Mesodermal cell (in vitro differentiated cells): ENCODE measurements at regions not wholly inside any gene's neighbourhood (a gene's known extent, or its start where the extent isn't known, plus 50 kb on each side); places are given as distances from the start of the nearest gene placed in this dataset.

Source experiments
- H3K27ac ChIP-seq: 2 replicates; pipeline ENCODE4 v1.7.0; 2013; ENCODE audit warnings: mild to moderate bottlenecking, low read depth, low read length, moderate library complexity; ENCODE audit not compliant: severe bottlenecking
- H3K36me3 ChIP-seq: 2 replicates; pipeline ENCODE4 v1.7.1; 2013; ENCODE audit warnings: mild to moderate bottlenecking, low read length, moderate library complexity; ENCODE audit not compliant: control insufficient read depth, insufficient read depth
- H3K4me1 ChIP-seq: one replicate; pipeline ENCODE4 v1.7.1; 2013; ENCODE audit warnings: mild to moderate bottlenecking, low read length; ENCODE audit not compliant: insufficient read depth, control insufficient read depth, poor library complexity, severe bottlenecking
- H3K4me3 ChIP-seq: 2 replicates; pipeline ENCODE4 v1.7.0; 2013; ENCODE audit warnings: low read length, control low read depth, mild to moderate bottlenecking; ENCODE audit not compliant: insufficient read depth, poor library complexity, severe bottlenecking; ENCODE audit errors: extremely low read depth
- H3K9me3 ChIP-seq: 2 replicates; pipeline ENCODE4 v1.7.1; 2013; ENCODE audit warnings: mild to moderate bottlenecking, low read length, moderate library complexity; ENCODE audit not compliant: control insufficient read depth
- WGBS, 2 experiments: methylation state at CpG; one replicate each; pipeline ENCODE4 v1.1.5; 2013; ENCODE audit warnings: missing lambda C conversion rate in 2 of 2; ENCODE audit not compliant: insufficient coverage in 2 of 2; 5-methylcytosine and 5-hydroxymethylcytosine counted together

DNA sequence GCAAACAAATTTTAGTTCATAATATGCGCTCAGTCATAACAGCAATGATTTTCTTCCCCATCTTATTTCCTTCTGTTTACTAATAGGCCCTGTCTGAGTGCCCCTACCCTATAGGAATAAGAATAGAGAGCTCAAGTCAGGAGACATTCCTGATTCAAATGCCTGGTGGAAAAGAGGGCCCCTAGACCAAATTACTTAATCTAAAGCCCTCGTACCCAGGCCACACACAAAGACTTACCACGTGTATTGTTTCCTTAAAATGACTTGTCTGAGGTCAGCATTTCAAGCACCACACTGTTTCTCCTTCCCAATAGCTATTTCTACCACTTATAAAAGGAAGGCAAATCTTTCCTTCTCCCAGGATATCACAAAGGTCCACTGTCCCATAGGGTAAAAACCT lies 314.9 kb upstream of the TMTC1 start:
- Histone ChIP-seq H3K27ac (no peak overlapping the region), H3K9me3 (no peaks in the 10 kb centered on the region), H3K36me3 (no peaks in the 10 kb centered on the region), H3K4me1 (no peaks in the 10 kb centered on the region), H3K4me3 (no peak overlapping the region)
- WGBS, 2 experiments: 8 to 48% methylated on average over 2 to 3 of the region's 3 CpGs

DNA sequence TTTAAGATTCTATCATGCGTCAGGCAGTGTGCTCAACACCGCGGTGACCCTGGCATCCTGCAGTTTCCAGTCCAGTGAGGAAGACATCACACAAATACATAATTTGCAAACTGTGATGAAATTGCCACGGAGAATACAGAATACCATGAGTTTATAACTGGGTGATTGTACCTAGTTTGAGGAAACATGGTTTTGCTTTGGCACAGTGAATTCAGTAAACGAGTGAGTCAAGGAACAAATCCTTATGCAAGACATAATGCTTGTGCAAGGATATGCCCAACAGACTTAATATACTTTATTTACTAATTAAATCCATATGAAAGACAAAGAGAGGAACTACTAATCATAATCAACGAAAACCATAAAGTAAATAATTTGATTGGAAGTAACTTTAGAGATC lies 311.8 kb upstream of the TMTC1 start:
- no peaks in the 10 kb centered on the region for H3K36me3 ChIP-seq
- WGBS, 2 experiments: 93% methylated on average over 3 of the region's 6 CpGs; no CpG with 5 or more reads in 1 of the 2 experiments
- H3K9me3 ChIP-seq: no peaks in the 10 kb centered on the region

DNA sequence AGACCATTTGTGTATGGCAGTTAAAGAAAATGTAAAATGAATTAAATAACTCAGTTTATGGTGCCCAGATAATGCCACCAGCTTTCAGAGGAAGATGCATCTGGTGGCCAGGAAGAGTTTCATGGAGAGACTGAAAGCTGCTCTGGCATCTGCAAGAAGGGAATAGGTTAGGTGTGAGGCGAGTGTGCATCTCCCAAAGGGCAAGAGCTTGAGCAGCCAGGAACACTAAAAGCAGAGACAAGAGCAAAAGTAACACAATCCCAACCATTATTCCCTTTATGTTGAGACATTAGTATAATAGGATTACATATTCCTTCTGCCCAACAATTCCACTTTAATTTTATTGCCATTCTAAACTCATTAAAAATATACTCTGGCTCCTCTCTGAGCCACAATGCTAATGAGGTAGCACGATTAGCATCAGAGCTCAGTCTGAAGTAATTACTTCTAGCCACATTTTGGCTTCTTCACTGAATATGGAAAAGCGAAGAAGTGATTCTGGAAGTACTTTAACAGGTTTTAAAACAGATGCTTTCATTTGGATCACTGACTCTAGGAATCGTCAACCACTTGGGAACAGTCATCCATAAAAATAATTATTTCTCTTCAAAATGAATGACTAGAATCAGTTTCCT lies 309.4 kb upstream of the TMTC1 start:
- no peak overlapping the region for H3K27ac ChIP-seq
- no peaks in the 10 kb centered on the region for H3K36me3 ChIP-seq
- 86 to 92% methylated on average over 1 to 2 of the region's 4 CpGs for WGBS, 2 experiments

More for the DNA sequence above, 311.8 kb upstream of the TMTC1 start:
- Histone ChIP-seq H3K4me3 (no peak overlapping the region), H3K4me1 (no peaks in the 10 kb centered on the region), H3K27ac (no peak overlapping the region)

DNA sequence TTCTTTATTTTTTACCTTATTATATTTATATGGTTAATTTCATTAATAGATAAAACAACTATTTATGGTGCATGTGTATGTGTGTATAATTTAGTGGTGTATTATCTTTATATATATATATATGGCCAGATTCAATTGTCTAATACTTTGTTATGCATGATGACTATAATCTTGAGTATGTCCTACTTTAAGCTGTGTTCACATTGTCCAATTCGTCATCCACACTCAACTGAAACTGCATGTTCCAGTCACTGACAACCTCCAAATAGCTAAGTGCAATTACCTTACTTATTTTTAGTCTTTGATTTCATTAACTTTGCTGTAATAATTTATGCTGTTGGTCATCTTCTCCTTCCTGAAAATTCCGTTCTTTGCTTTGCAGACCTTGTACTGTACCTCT lies 306.5 kb upstream of the TMTC1 start:
- WGBS, 2 experiments: 80 to 100% methylated on average over 1 of the region's 2 CpGs
- no peaks in the 10 kb centered on the region for H3K4me1 ChIP-seq
- H3K27ac ChIP-seq: no peak overlapping the region
- no peak overlapping the region for H3K4me3 ChIP-seq
- H3K36me3 ChIP-seq: no peaks in the 10 kb centered on the region
- no peaks in the 10 kb centered on the region for H3K9me3 ChIP-seq

More for the DNA sequence above, 309.4 kb upstream of the TMTC1 start:
- no peaks in the 10 kb centered on the region for H3K4me1 ChIP-seq
- no peaks in the 10 kb centered on the region for H3K9me3 ChIP-seq
- H3K4me3 ChIP-seq: no peak overlapping the region

DNA sequence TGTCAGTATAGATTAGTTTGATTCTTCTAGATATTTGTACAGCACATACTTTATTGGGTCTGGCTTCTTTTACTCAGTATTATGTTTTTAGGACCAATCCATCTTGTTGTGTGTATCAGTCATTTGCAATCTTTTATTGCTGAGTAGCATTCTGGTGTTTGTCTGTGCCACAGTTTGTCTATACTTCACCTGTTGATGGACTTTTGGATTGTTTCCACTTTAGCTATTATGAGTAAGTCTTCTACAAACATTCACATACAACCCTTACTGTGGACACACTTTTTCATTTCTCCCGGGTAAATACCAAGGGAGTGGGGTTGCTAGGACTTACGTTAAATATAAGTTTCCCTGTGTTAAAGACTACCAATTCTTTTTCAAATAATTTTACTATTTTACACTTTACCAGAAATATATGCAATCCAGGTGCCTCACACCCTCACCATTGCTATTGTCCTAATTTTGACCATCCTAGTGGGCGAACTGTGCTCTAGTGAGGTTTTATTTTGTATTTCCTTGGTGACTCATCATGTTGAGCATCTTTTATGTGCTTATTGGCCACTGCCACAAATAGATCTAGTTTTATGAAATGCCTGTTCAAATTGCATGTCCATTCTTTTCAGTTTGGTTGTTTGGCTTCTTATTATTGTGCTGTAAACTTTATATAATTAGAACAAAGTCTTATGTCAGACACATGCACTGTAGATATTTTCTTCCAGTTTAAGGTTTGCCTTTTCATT lies 304.7 kb upstream of the TMTC1 start:
- no peaks in the 10 kb centered on the region for H3K36me3 ChIP-seq
- no CpG with 5 or more reads among the region's 3 CpGs for WGBS, 2 experiments
- no peak overlapping the region for H3K27ac ChIP-seq
- H3K4me1 ChIP-seq: no peaks in the 10 kb centered on the region
- no peaks in the 10 kb centered on the region for H3K9me3 ChIP-seq
- no peak overlapping the region for H3K4me3 ChIP-seq

DNA sequence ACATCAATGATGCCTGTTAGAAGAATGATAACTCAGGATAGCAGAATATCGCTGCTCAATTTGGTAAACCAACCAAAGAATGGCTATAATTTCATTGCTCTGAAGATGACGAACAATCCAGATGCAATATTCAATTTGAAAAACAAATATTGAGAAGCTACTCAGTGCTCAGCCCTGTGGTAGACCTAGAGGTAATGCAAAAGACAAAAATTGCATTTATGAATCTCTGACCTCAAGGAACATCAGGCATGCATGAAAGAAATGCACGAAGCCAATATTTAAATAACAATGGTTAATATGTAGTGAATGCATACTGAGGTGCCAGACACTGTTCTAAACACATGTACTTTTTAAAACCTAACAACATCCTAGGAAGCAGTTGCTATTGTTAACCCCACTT lies 298.6 kb upstream of the TMTC1 start:
- WGBS, 2 experiments: 0% methylated on average over 1 of the region's 3 CpGs; no CpG with 5 or more reads in 1 of the 2 experiments
- no peaks in the 10 kb centered on the region for H3K9me3 ChIP-seq
- no peaks in the 10 kb centered on the region for H3K36me3 ChIP-seq
- H3K4me1 ChIP-seq: no peaks in the 10 kb centered on the region
- H3K27ac ChIP-seq: no peak overlapping the region
- H3K4me3 ChIP-seq: no peak overlapping the region

DNA sequence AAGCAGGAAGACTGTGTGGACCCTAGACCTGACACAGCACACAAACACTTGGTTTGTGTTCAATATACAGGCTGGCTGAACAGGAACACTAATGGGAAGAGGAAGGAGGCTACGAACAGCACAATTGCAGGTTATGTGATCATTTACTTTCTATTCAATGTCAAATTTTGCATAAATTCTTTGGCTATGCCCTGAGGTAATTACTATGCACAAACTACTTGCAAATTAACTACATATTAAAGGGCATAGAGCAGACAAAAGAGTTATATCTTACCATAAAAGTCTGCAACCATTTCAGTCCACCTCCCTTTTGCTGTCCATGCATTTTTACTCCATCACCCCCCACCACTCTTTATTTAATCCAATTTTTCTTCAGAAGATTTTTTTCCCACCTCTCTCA lies 291.2 kb upstream of the TMTC1 start:
- WGBS, 2 experiments: no CpG with 5 or more reads among the region's 1 CpG
- no peak overlapping the region for H3K27ac ChIP-seq
- no peaks in the 10 kb centered on the region for H3K9me3 ChIP-seq
- H3K36me3 ChIP-seq: no peaks in the 10 kb centered on the region
- no peak overlapping the region for H3K4me3 ChIP-seq
- H3K4me1 ChIP-seq: no peaks in the 10 kb centered on the region

DNA sequence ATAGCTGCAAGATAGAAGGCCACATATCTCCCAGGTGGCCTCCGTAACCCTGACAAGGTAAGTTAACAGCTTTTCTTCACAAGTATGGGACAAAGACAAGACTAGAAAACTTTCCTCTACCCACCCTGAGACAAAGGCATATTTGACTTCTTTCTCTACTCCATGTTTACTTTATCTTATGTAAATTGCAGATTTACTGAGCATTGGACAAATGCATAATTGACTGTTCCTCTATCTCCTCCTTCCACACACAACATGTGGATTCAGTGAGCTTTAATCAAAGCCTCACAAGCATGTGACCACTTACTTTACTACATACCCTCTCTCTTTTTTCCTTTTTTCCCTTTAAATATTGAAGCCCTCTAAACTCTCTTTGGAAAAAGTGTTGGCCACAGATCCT lies 289.1 kb upstream of the TMTC1 start:
- H3K36me3 ChIP-seq: no peaks in the 10 kb centered on the region
- H3K4me3 ChIP-seq: no peak overlapping the region
- no peaks in the 10 kb centered on the region for H3K4me1 ChIP-seq
- WGBS, 2 experiments: 88% methylated on average over 1 of the region's 1 CpG; no CpG with 5 or more reads in 1 of the 2 experiments
- no peaks in the 10 kb centered on the region for H3K9me3 ChIP-seq
- H3K27ac ChIP-seq: no peak overlapping the region

DNA sequence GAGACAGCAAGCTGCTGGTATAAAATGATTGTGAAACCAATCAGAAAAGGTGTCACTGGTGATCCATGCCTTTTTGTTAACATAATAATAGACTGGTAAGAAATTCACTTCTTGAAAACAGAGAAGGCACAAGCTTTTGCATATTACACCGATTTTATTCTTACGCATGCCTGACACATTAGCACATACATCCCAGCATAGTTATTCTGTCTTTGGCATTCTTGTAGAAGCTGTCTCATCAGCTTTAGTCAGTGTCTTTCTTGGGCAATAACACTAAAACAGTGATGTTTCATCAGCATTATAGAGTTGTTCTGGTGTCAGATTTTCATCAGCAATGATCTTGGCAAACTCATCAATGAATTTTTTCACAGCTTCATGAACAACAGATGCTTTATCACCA lies 283.4 kb upstream of the TMTC1 start:
- no peaks in the 10 kb centered on the region for H3K4me1 ChIP-seq
- no peak overlapping the region for H3K27ac ChIP-seq
- H3K9me3 ChIP-seq: peaks cover 5% of the 10 kb centered on the region
- no peak overlapping the region for H3K4me3 ChIP-seq
- 100% methylated on average over 2 of the region's 2 CpGs; no CpG with 5 or more reads in 1 of the 2 experiments for WGBS, 2 experiments
- no peaks in the 10 kb centered on the region for H3K36me3 ChIP-seq

DNA sequence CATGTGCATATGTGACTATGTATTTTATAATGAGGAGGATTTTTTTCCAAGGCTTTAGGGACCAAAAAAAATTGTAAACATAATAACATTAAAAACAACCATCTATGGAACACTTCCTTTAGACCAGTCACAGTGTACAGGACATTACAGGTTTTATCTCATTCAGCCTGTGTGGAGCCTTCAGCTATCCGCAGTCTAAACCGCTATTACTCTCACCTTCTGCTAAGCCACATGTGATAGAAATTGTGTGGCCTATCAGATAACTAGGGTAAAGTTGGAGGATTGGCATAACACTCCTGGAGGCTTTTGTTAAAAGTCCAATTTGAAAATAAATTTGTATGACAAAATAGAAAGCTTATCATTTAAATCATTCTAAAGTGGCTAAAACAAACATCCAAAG lies 281.2 kb upstream of the TMTC1 start:
- no CpG with 5 or more reads among the region's 2 CpGs for WGBS, 2 experiments
- Histone ChIP-seq H3K36me3 (no peaks in the 10 kb centered on the region), H3K9me3 (peaks cover 5% of the 10 kb centered on the region), H3K4me3 (no peak overlapping the region), H3K27ac (no peak overlapping the region), H3K4me1 (no peaks in the 10 kb centered on the region)

DNA sequence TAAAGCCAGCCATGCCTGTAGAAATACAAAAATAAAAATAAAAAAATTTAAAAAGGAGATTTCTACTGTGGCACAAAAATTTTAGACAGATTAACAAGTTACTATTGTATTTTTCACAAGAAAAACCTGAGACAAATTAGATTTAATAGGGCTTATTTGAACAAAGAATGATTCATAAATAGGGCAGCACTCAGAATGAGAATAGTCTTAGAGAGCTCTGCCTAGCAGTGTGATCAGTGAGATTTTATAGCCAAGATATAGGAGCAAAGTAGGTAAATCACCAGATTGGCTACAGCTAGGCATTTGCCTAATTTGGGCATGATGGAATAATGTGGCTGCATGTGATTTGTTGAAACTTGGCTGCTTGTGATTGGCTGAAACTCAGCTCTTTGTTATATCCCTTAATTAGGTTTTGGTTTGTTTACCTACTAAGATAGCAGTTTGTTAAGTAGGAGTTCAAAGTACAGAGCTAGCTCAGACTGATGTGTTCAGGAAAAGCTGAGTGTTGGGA lies 279.7 kb upstream of the TMTC1 start:
- Histone ChIP-seq H3K4me3 (no peak overlapping the region), H3K9me3 (peaks cover 5% of the 10 kb centered on the region), H3K27ac (no peak overlapping the region), H3K4me1 (no peaks in the 10 kb centered on the region), H3K36me3 (no peaks in the 10 kb centered on the region)
